ENCODE measurements at regions not wholly inside any gene's neighbourhood (a gene's known extent, or its start where the extent isn't known, plus 50 kb on each side); places are given as distances from the start of the nearest gene placed in this dataset.

DNA sequence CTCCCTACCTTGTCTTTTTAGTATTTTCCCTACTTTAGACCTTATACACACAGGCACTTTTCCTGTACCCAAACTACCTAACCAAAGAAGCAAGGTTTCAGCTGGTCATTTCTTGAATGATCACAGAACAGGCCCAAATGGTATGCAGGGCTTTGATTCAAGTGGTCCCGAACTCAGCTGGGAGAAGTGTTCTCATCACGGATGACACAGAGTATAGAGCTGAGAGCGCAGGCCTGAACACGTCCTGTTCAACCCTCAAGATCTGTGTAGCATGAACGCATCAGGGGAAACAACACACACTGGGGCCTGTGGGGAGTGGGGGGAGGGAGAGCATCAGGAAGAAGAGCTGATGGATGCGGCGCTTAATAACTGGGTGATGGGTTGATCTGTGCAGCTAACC lies 318.2 kb downstream of the SFMBT2 start:
- TF ChIP-seq ZNF341 (tag by site-specific recombination; IDR thresholded peaks at IDR 0.05; ENCODE audit: low read depth) (peak; percentile 37; the same call in 1 of the 2 replicates), ZNF394 (tag by site-specific recombination; IDR thresholded peaks at IDR 0.05; ENCODE audit: borderline replicate concordance) (no peak), ZBTB48 (tag by site-specific recombination; IDR thresholded peaks at IDR 0.05) (no peak), RBAK (tag by site-specific recombination; IDR thresholded peaks at IDR 0.05) (no peak), YY2 (tag by site-specific recombination; IDR thresholded peaks at IDR 0.05) (no peak), ZSCAN30 (tag by site-specific recombination; IDR thresholded peaks at IDR 0.05) (no peak)
- TF ChIP-seq, protein P1, sequence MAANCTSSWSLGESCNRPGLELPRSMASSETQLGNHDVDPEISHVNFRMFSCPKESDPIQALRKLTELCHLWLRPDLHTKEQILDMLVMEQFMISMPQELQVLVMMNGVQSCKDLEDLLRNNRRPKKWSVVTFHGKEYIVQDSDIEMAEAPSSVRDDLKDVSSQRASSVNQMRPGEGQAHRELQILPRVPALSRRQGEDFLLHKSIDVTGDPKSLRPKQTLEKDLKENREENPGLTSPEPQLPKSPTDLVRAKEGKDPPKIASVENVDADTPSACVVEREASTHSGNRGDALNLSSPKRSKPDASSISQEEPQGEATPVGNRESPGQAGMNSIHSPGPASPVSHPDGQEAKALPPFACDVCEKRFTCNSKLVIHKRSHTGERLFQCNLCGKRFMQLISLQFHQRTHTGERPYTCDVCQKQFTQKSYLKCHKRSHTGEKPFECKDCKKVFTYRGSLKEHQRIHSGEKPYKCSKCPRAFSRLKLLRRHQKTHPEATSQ (tag by site-specific recombination; IDR thresholded peaks at IDR 0.05), result no peak
- H3K27ac ChIP-seq (ENCODE audit: extremely low read depth, low read depth, low read length), result no peak overlapping the region
- POLR2A ChIA-PET, result no interaction called here
- H3K4me1 ChIP-seq (ENCODE audit: control insufficient read depth, insufficient read depth, low read length), result no peaks in the 10 kb centered on the region
- H3K9me3 ChIP-seq (ENCODE audit: control insufficient read depth, insufficient read depth, low read depth, low read length), result no peaks in the 10 kb centered on the region
- CTCF ChIA-PET, result interaction anchor here (0.6 to 3.3 kb wide), 3 partner anchors 18 to 215 kb away, joined by 3 to 15 read pairs (median 3); no protein-coding TSS in a partner anchor
- no peaks in the 10 kb centered on the region for H3K36me3 ChIP-seq (ENCODE audit: control insufficient read depth in 2 of 2, insufficient read depth in 1 of 2, low read length in 2 of 2)
- no peak overlapping the region for H3K4me3 ChIP-seq (ENCODE audit: low read depth, low read length)

DNA sequence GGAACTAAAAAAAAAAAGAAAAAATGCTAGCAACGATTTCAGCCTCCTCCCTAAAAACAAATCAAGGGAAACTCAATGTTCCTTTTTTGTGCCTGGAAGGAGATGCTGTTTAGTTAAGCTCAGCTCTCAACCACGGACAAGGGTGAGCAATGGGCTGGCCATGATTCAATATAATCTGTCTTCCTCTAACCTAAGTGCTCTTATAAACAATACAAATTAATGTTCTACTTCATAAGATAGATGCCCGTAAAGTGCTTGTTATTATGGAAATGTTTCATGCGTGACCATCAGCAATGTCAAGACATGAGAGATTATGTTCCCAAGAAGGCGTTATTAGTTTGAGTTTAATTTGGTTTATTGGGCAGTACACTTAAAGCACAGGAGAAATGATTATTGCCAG lies 320.3 kb downstream of the SFMBT2 start:
- ChIA-PET POLR2A (no interaction called here), CTCF (interaction anchor here (1.2 to 3.3 kb wide), 2 partner anchors 31 to 170 kb away, joined by 3 to 15 read pairs; no protein-coding TSS in a partner anchor)
- no peaks in the 10 kb centered on the region for H3K9me3 ChIP-seq (ENCODE audit: control insufficient read depth, insufficient read depth, low read depth, low read length)
- H3K4me3 ChIP-seq (ENCODE audit: low read depth, low read length), result no peak overlapping the region
- TF ChIP-seq ZNF426 (tag by site-specific recombination; IDR thresholded peaks at IDR 0.05) (no peak), OSR2 (tag by site-specific recombination; IDR thresholded peaks at IDR 0.05) (peak; percentile 33; the same call in 1 of the 2 replicates), ZNF501 (tag by site-specific recombination; IDR thresholded peaks at IDR 0.05) (no peak), ZNF843 (tag by site-specific recombination; IDR thresholded peaks at IDR 0.05) (peak; percentile 48)
- TF ChIP-seq, protein P2, sequence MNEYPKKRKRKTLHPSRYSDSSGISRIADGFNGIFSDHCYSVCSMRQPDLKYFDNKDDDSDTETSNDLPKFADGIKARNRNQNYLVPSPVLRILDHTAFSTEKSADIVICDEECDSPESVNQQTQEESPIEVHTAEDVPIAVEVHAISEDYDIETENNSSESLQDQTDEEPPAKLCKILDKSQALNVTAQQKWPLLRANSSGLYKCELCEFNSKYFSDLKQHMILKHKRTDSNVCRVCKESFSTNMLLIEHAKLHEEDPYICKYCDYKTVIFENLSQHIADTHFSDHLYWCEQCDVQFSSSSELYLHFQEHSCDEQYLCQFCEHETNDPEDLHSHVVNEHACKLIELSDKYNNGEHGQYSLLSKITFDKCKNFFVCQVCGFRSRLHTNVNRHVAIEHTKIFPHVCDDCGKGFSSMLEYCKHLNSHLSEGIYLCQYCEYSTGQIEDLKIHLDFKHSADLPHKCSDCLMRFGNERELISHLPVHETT (tag by site-specific recombination; IDR thresholded peaks at IDR 0.05), result no peak
- TF ChIP-seq, protein P3, sequence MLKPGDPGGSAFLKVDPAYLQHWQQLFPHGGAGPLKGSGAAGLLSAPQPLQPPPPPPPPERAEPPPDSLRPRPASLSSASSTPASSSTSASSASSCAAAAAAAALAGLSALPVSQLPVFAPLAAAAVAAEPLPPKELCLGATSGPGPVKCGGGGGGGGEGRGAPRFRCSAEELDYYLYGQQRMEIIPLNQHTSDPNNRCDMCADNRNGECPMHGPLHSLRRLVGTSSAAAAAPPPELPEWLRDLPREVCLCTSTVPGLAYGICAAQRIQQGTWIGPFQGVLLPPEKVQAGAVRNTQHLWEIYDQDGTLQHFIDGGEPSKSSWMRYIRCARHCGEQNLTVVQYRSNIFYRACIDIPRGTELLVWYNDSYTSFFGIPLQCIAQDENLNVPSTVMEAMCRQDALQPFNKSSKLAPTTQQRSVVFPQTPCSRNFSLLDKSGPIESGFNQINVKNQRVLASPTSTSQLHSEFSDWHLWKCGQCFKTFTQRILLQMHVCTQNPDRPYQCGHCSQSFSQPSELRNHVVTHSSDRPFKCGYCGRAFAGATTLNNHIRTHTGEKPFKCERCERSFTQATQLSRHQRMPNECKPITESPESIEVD (tag by site-specific recombination; IDR thresholded peaks at IDR 0.05), result peak; percentile 77
- H3K36me3 ChIP-seq (ENCODE audit: control insufficient read depth in 2 of 2, insufficient read depth in 1 of 2, low read length in 2 of 2), result no peaks in the 10 kb centered on the region
- no peaks in the 10 kb centered on the region for H3K4me1 ChIP-seq (ENCODE audit: control insufficient read depth, insufficient read depth, low read length)
- H3K27ac ChIP-seq (ENCODE audit: extremely low read depth, low read depth, low read length), result no peak overlapping the region

DNA sequence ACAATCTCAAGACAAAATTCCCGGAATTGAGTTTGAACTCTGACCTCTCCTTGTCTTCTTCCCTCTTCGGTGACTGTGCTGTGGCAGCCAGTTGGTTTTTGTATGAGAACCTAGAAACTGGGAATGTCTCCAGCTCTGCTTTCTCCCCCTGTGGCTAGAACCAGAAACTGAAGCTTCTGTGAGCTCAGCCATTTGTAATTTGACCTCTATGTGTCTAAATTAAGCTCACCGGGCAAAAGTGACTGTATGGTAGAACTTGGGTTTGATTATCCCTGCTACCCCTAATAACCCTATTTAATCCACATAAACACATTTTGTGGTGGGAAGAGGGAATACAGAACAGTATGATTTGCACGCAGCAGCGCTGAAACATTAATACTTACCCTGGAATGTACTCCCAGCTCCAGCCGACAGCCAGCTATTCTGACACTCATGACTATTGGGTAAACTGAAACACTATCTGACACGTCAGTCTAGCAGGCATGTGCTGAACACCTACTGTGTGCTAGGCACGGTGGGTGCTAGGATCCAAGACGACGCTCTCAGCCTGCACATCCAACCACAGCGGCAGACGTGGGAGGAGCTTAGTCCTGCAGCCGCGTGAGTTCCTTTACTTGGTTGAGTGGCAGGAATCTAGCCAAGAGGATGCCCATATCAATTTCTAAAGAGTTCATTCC lies 324.8 kb downstream of the SFMBT2 start:
- no peak overlapping the region for H3K4me3 ChIP-seq (ENCODE audit: low read depth, low read length)
- CTCF ChIA-PET, result interaction anchor here (0.6 to 1.1 kb wide), 3 partner anchors 13 to 439 kb away, joined by 3 to 4 read pairs (median 3); no protein-coding TSS in a partner anchor
- no peaks in the 10 kb centered on the region for H3K9me3 ChIP-seq (ENCODE audit: control insufficient read depth, insufficient read depth, low read depth, low read length)
- POLR2A ChIA-PET, result no interaction called here
- TF ChIP-seq ZNF335 (tag by site-specific recombination; conservative IDR thresholded peaks at IDR 0.05) (0 out of 2 replicates have a peak, but pooled peaks have one; percentile 2), ZNF660 (tag by site-specific recombination; IDR thresholded peaks at IDR 0.05) (peak; percentile 67; the same call in 1 of the 2 replicates), IKZF3 (tag by site-specific recombination; IDR thresholded peaks at IDR 0.05) (peak; percentile 50; the same call in 1 of the 2 replicates), OSR2 (tag by site-specific recombination; IDR thresholded peaks at IDR 0.05) (no peak), ZNF404 (tag by site-specific recombination; IDR thresholded peaks at IDR 0.05) (no peak), ZNF266 (tag by site-specific recombination; IDR thresholded peaks at IDR 0.05; ENCODE audit: low read depth) (no peak)
- H3K4me1 ChIP-seq (ENCODE audit: control insufficient read depth, insufficient read depth, low read length), result no peaks in the 10 kb centered on the region
- 0 out of 2 replicates have a peak overlapping the region, but pooled peaks have one; percentile 3 for H3K27ac ChIP-seq (ENCODE audit: extremely low read depth, low read depth, low read length)
- H3K36me3 ChIP-seq (ENCODE audit: control insufficient read depth in 2 of 2, insufficient read depth in 1 of 2, low read length in 2 of 2), result no peaks in the 10 kb centered on the region

All from HEK293 (cell line).